ENCODE measurements at regions not wholly inside any gene's neighbourhood (a gene's known extent, or its start where the extent isn't known, plus 50 kb on each side); places are given as distances from the start of the nearest gene placed in this dataset.
"Not testable (repeated sequence)": the region's sequence is repeated elsewhere in the genome, so short reads cannot be mapped to it uniquely, and the experiment has no call there.

DNA sequence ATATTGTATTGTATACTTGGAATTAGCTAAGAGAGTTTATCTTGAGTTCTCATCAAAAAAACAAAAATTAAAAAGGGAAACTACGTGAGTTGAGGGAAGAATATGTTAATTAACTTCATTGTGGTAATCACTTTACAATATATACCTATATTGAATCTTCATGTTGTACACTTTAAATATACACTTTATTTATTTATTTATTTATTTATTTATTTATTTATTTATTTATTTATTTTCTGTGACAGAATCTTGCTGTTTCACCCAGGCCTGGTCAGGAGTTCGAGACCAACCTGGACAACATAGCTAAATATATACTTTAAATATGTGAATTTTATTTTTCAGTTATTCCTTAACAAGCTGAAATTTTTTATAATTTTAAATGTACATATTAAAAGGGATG is 74.1 kb downstream of the VIP start:
- Histone ChIP-seq H3K27me3 (ENCODE audit: insufficient read depth, poor library complexity, severe bottlenecking) (no peaks in the 10 kb centered on the region), H3K4me3 (replicated peaks; ENCODE audit: insufficient read depth, low read length) (no peak overlapping the region), H3K27ac (replicated peaks) (no peak overlapping the region)
- DNase-seq (ENCODE audit: low read depth in 1 of 2, low spot score in 1 of 2), result no peak
- no peak for TF ChIP-seq POLR2AphosphoS5 (IDR thresholded peaks at IDR 0.05; ENCODE audit: low read depth)
- no peak for TF ChIP-seq GABPA (IDR thresholded peaks at IDR 0.05; ENCODE audit: low read depth)
- no peak for TF ChIP-seq REST (IDR thresholded peaks at IDR 0.05; ENCODE audit: insufficient replicate concordance, low read depth)
- no peak for TF ChIP-seq SPI1 (IDR thresholded peaks at IDR 0.05; ENCODE audit: borderline replicate concordance, low read depth)

DNA sequence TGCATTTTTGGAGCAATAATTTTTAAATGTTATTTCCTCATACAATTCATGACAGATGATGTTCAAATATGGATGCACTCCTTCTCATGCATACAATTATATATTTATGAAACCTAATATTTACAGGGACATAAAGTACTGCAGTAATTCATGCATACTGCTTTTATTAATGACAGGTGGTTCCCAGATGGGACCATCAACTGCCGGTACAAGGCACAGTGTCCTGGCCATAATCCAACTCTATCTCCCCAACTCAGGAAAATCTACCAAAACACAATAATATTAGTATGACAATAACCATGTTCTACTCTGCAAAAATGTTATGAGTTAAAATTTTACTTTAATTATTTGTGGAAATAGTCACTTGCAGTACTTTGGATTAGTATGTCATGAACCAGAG is 77.8 kb downstream of the VIP start:
- Histone ChIP-seq H3K27me3 (ENCODE audit: insufficient read depth, poor library complexity, severe bottlenecking) (no peaks in the 10 kb centered on the region), H3K27ac (replicated peaks) (no peak overlapping the region), H3K4me3 (replicated peaks; ENCODE audit: insufficient read depth, low read length) (no peak overlapping the region)
- no peak for TF ChIP-seq POLR2AphosphoS5 (IDR thresholded peaks at IDR 0.05; ENCODE audit: low read depth)
- no peak for TF ChIP-seq REST (IDR thresholded peaks at IDR 0.05; ENCODE audit: insufficient replicate concordance, low read depth)
- TF ChIP-seq, protein P1, sequence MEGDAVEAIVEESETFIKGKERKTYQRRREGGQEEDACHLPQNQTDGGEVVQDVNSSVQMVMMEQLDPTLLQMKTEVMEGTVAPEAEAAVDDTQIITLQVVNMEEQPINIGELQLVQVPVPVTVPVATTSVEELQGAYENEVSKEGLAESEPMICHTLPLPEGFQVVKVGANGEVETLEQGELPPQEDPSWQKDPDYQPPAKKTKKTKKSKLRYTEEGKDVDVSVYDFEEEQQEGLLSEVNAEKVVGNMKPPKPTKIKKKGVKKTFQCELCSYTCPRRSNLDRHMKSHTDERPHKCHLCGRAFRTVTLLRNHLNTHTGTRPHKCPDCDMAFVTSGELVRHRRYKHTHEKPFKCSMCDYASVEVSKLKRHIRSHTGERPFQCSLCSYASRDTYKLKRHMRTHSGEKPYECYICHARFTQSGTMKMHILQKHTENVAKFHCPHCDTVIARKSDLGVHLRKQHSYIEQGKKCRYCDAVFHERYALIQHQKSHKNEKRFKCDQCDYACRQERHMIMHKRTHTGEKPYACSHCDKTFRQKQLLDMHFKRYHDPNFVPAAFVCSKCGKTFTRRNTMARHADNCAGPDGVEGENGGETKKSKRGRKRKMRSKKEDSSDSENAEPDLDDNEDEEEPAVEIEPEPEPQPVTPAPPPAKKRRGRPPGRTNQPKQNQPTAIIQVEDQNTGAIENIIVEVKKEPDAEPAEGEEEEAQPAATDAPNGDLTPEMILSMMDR (IDR thresholded peaks at IDR 0.05; ENCODE audit: insufficient read depth, low read length), result no peak
- TF ChIP-seq GABPA (IDR thresholded peaks at IDR 0.05; ENCODE audit: low read depth), result no peak
- no peak for TF ChIP-seq SPI1 (IDR thresholded peaks at IDR 0.05; ENCODE audit: borderline replicate concordance, low read depth)
- DNase-seq (ENCODE audit: low read depth in 1 of 2, low spot score in 1 of 2), result no peak

- DNase-seq (ENCODE audit: low read depth in 1 of 2, low spot score in 1 of 2); H3K4me3 ChIP-seq (replicated peaks; ENCODE audit: insufficient read depth, low read length); H3K27me3 ChIP-seq (ENCODE audit: insufficient read depth, poor library complexity, severe bottlenecking); H3K27ac ChIP-seq (replicated peaks): not testable (repeated sequence)
Measured at GRCh38 chr6:152834366-152834765, 83.8 kb downstream of the VIP start.

GRCh38 chr6:152836523-152836922 is 85.9 kb downstream of the VIP start:
- TF ChIP-seq SPI1 (IDR thresholded peaks at IDR 0.05; ENCODE audit: borderline replicate concordance, low read depth) (no peak), POLR2AphosphoS5 (IDR thresholded peaks at IDR 0.05; ENCODE audit: low read depth) (no peak), GABPA (IDR thresholded peaks at IDR 0.05; ENCODE audit: low read depth) (no peak), REST (IDR thresholded peaks at IDR 0.05; ENCODE audit: insufficient replicate concordance, low read depth) (no peak)
- TF ChIP-seq, protein P1 (IDR thresholded peaks at IDR 0.05; ENCODE audit: insufficient read depth, low read length), result no peak
- DNase-seq (ENCODE audit: low read depth in 1 of 2, low spot score in 1 of 2), result no peak
- H3K4me3 ChIP-seq (replicated peaks; ENCODE audit: insufficient read depth, low read length), result no peak overlapping the region
- no peaks in the 10 kb centered on the region for H3K27me3 ChIP-seq (ENCODE audit: insufficient read depth, poor library complexity, severe bottlenecking)
- no peak overlapping the region for H3K27ac ChIP-seq (replicated peaks)
